ENCODE measurements at regions not wholly inside any gene's neighbourhood (a gene's known extent, or its start where the extent isn't known, plus 50 kb on each side); places are given as distances from the start of the nearest gene placed in this dataset.

- H3K9me3 ChIP-seq: no peaks in the 10 kb centered on the region
- intact Hi-C loops (cut with DNase I): no loop called here
- H3K4me3 ChIP-seq: no peak overlapping the region
- no peaks in the 10 kb centered on the region for H3K27me3 ChIP-seq
- no peaks in the 10 kb centered on the region for H3K4me1 ChIP-seq
- no peak for TF ChIP-seq CTCF (IDR thresholded peaks at IDR 0.05)
- H3K36me3 ChIP-seq: no peaks in the 10 kb centered on the region
- H3K27ac ChIP-seq: no peak overlapping the region
- no peak for DNase-seq (ENCODE audit: low spot score in 2 of 2)
Measured at GRCh38 chr4:186924723-186925122, 201.1 kb upstream of the FAT1 start.

DNA sequence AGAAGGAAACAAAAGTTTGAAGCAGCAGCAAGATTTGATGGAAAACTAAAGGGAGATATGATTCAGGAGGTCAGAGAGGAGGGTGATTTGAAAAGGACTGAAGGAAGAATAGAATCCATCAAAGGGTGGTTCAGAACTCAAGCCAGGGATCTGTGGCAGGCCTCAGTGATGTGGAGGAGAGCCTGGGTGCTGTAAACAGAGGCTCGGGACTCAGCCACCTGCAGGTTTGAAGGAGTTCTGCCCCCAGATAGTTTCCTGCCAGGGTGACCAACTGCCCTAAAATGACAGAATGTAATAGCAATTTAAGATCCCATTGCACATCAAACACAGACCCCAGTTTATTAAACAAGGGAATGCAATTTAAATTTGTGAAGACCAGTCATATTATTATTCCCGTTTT is 204.0 kb upstream of the FAT1 start:
- no peak for DNase-seq (ENCODE audit: low spot score in 2 of 2)
- Histone ChIP-seq H3K9me3 (no peaks in the 10 kb centered on the region), H3K4me3 (no peak overlapping the region), H3K27me3 (no peaks in the 10 kb centered on the region), H3K36me3 (no peaks in the 10 kb centered on the region), H3K4me1 (no peaks in the 10 kb centered on the region), H3K27ac (no peak overlapping the region)
- no peak for TF ChIP-seq CTCF (IDR thresholded peaks at IDR 0.05)
- intact Hi-C loops (cut with DNase I): no loop called here

GRCh38 chr4:186930024-186930423 is 206.4 kb upstream of the FAT1 start:
- H3K27ac ChIP-seq: no peak overlapping the region
- no peaks in the 10 kb centered on the region for H3K27me3 ChIP-seq
- H3K36me3 ChIP-seq: no peaks in the 10 kb centered on the region
- TF ChIP-seq CTCF (IDR thresholded peaks at IDR 0.05): no peak
- H3K9me3 ChIP-seq: no peaks in the 10 kb centered on the region
- no peak for DNase-seq (ENCODE audit: low spot score in 2 of 2)
- intact Hi-C loops (cut with DNase I): loop anchor here (10.0 kb wide), 1 partner anchor 265 kb away; no protein-coding TSS in a partner anchor
- H3K4me1 ChIP-seq: no peaks in the 10 kb centered on the region
- H3K4me3 ChIP-seq: no peak overlapping the region

DNA sequence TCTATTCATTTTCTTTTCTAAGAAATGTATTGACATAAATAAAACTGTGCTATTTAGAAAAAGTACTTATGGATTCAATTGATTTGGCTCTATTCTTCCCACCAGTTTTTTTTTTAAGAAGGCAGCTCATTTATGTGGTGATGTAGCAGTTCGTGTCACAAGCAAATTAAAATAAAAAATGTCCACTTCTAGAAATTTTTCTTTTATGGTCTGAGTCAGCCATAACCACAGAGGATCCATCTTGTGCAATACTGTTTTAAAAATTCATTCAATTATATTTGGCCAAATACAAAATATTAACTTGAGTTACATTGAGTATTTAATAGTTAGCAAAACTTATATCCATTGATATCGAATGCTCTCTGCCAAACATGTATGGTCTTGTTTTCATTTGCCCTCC is 207.9 kb upstream of the FAT1 start:
- intact Hi-C loops (cut with DNase I): loop anchor here (10.0 kb wide), 1 partner anchor 267 kb away; no protein-coding TSS in a partner anchor
- Histone ChIP-seq H3K9me3 (no peaks in the 10 kb centered on the region), H3K27me3 (no peaks in the 10 kb centered on the region), H3K4me1 (peaks cover 0 to 3% of the 10 kb centered on the region in 2 donors), H3K27ac (no peak overlapping the region), H3K4me3 (no peak overlapping the region), H3K36me3 (no peaks in the 10 kb centered on the region)
- DNase-seq (ENCODE audit: low spot score in 2 of 2): no peak
- TF ChIP-seq CTCF (IDR thresholded peaks at IDR 0.05): no peak

GRCh38 chr4:186932196-186932595 is 208.5 kb upstream of the FAT1 start:
- Histone ChIP-seq H3K4me1 (peaks cover 0 to 3% of the 10 kb centered on the region in 2 donors), H3K9me3 (no peaks in the 10 kb centered on the region), H3K27ac (no peak overlapping the region), H3K27me3 (no peaks in the 10 kb centered on the region), H3K36me3 (no peaks in the 10 kb centered on the region), H3K4me3 (no peak overlapping the region)
- no peak for DNase-seq (ENCODE audit: low spot score in 2 of 2)
- intact Hi-C loops (cut with DNase I): loop anchor here (10.0 kb wide), 1 partner anchor 267 kb away; no protein-coding TSS in a partner anchor
- no peak for TF ChIP-seq CTCF (IDR thresholded peaks at IDR 0.05)

- Histone ChIP-seq H3K4me3 (no peak overlapping the region), H3K4me1 (peaks cover 0 to 3% of the 10 kb centered on the region in 2 donors), H3K27ac (no peak overlapping the region), H3K27me3 (no peaks in the 10 kb centered on the region), H3K9me3 (no peaks in the 10 kb centered on the region), H3K36me3 (no peaks in the 10 kb centered on the region)
- intact Hi-C loops (cut with DNase I): loop anchor here (10.0 kb wide), 1 partner anchor 268 kb away; no protein-coding TSS in a partner anchor
- TF ChIP-seq CTCF (IDR thresholded peaks at IDR 0.05): no peak
- DNase-seq (ENCODE audit: low spot score in 2 of 2): no peak
Measured at GRCh38 chr4:186932631-186933187, 209.1 kb upstream of the FAT1 start.

Data from ascending aorta (tissue), 2 donors.